ENCODE measurements at regions not wholly inside any gene's neighbourhood (a gene's known extent, or its start where the extent isn't known, plus 50 kb on each side); places are given as distances from the start of the nearest gene placed in this dataset.

DNA sequence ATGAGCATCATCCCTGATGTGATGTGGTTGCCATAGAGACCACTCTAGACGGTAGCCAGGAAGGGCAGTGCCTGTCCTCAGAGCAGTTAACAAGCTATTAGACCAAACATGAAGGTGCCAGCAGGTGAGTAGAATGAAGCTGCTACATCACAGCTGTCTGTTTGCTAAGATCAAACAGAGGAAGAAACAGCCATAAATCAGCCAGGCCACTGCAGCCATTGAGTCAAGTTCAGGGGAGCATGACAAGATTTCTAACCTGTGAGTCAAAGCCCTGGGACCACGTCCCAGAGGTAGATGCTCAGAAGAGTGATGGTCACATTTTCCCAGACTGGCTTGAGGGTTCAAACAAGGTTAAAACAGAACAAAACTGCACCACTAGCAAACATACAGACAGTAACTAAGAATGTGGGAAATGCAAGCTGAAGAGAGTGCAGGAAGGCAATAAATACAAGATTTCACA, 450.6 kb upstream of the DAB1 start:
- DNase-seq = no peak
- peaks cover 7% of the 10 kb centered on the region; the same call in 1 of the 2 replicates for H3K9me3 Mint-ChIP-seq

DNA sequence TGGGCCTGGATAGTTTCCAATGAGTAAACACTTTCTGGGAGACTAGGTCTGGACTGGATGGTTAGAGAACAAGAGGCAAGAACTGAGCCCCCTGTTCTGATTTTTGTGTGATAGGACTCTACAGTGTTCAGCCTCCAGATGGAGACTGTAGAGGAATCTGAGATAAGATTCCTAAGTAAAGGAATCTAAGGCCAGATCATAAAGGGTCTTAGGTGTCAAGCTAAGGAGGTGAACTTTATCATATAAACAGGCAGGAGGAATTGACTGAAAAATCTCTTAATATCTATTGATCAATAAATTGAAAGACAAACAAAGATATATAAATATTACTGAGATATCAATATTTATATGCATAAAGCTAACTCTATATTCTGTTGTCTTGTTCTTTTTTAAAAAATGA, 449.1 kb upstream of the DAB1 start:
- Mint-ChIP-seq H3K9me3 (peaks cover 12% of the 10 kb centered on the region; the same call in 1 of the 2 replicates), H3K4me1 (ENCODE audit: low read depth) (no peaks in the 10 kb centered on the region), H3K4me3 (no peak overlapping the region), H3K36me3 (ENCODE audit: low read depth) (no peaks in the 10 kb centered on the region), H3K27me3 (ENCODE audit: insufficient read depth) (no peaks in the 10 kb centered on the region; the same call in 1 of the 2 replicates), H3K27ac (no peak overlapping the region)
- TF ChIP-seq, protein P1, sequence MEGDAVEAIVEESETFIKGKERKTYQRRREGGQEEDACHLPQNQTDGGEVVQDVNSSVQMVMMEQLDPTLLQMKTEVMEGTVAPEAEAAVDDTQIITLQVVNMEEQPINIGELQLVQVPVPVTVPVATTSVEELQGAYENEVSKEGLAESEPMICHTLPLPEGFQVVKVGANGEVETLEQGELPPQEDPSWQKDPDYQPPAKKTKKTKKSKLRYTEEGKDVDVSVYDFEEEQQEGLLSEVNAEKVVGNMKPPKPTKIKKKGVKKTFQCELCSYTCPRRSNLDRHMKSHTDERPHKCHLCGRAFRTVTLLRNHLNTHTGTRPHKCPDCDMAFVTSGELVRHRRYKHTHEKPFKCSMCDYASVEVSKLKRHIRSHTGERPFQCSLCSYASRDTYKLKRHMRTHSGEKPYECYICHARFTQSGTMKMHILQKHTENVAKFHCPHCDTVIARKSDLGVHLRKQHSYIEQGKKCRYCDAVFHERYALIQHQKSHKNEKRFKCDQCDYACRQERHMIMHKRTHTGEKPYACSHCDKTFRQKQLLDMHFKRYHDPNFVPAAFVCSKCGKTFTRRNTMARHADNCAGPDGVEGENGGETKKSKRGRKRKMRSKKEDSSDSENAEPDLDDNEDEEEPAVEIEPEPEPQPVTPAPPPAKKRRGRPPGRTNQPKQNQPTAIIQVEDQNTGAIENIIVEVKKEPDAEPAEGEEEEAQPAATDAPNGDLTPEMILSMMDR (IDR thresholded peaks at IDR 0.05) = no peak
- DNase-seq = no peak

More for the DNA sequence above, 450.6 kb upstream of the DAB1 start:
- Mint-ChIP-seq H3K27me3 (ENCODE audit: insufficient read depth) (no peaks in the 10 kb centered on the region; the same call in 1 of the 2 replicates), H3K27ac (no peak overlapping the region), H3K4me1 (ENCODE audit: low read depth) (no peaks in the 10 kb centered on the region), H3K4me3 (no peak overlapping the region), H3K36me3 (ENCODE audit: low read depth) (no peaks in the 10 kb centered on the region)
- TF ChIP-seq, protein P1 (IDR thresholded peaks at IDR 0.05) = no peak

DNA sequence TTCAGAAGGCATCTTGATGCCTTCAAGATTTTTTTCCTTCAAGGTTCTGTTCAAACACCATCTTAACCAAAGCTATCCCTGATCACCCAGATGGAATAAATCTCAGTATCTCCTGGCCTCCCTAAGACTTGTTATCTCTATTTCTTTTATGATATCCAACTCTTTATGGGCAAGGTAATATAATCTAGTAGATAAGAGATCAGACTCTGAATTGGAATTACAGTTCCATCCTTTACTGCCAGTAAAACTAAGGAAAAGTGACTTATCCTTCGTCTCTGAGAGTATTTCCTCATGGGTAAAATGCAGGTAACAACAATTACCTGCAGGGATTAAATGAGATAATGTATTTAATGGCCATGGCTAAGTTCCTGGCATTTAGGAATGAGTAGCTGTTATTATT, 445.0 kb upstream of the DAB1 start:
- Mint-ChIP-seq H3K4me3 (no peak overlapping the region), H3K27ac (no peak overlapping the region), H3K36me3 (ENCODE audit: low read depth) (peaks cover 5% of the 10 kb centered on the region; the same call in 1 of the 2 replicates), H3K4me1 (ENCODE audit: low read depth) (no peaks in the 10 kb centered on the region), H3K9me3 (peaks cover 21% of the 10 kb centered on the region), H3K27me3 (ENCODE audit: insufficient read depth) (no peaks in the 10 kb centered on the region)
- TF ChIP-seq, protein P1 (IDR thresholded peaks at IDR 0.05) = no peak
- DNase-seq = no peak

DNA sequence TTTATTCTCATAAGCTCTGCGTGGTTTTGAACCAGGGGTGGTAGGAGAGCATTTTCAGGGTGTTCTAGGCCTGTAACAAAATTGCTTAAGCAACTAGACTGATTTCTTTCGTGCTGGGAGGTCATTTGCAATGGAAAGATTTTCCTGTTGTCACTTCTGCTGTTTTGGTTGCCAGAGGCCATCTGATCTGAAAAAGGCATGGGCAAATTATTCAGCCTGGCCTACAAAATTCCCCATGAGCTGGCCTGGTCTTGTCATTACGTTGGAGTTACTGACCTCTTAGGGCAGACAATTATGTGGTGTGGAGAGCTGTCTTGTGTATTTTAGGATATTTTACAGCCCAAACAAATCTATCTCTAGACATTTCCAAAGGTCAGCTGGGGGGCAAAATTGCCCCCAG, 444.4 kb upstream of the DAB1 start:
- Mint-ChIP-seq H3K4me1 (ENCODE audit: low read depth) (no peaks in the 10 kb centered on the region), H3K36me3 (ENCODE audit: low read depth) (peaks cover 5% of the 10 kb centered on the region; the same call in 1 of the 2 replicates), H3K4me3 (no peak overlapping the region), H3K27ac (no peak overlapping the region), H3K9me3 (peaks cover 24% of the 10 kb centered on the region), H3K27me3 (ENCODE audit: insufficient read depth) (no peaks in the 10 kb centered on the region)
- DNase-seq = no peak
- TF ChIP-seq, protein P1 (IDR thresholded peaks at IDR 0.05) = no peak

DNA sequence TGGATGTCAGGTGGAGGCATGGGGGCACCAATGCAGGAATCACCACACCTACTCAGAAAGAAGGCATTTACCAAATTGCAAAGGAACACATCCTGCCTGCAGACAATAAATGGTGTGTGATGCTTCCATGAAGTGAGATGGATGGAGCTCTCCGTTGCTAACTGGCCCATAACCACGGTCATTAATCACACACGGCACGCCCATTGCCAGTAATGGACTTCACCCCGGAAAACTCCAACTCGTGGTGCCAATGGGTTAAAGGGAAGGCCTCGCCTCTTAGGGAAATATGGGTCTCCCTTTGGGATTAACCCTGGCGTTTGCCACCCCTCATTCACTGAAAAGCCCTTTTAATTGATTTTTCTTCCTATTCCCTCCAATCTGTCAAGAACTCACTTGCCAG, 443.1 kb upstream of the DAB1 start:
- Mint-ChIP-seq H3K27ac (no peak overlapping the region), H3K9me3 (peaks cover 17% of the 10 kb centered on the region), H3K27me3 (ENCODE audit: insufficient read depth) (no peaks in the 10 kb centered on the region; the same call in 1 of the 2 replicates), H3K4me3 (no peak overlapping the region), H3K36me3 (ENCODE audit: low read depth) (peaks cover 5% of the 10 kb centered on the region; the same call in 1 of the 2 replicates), H3K4me1 (ENCODE audit: low read depth) (no peaks in the 10 kb centered on the region)
- DNase-seq = no peak
- TF ChIP-seq, protein P1 (IDR thresholded peaks at IDR 0.05) = no peak

All from HFFc6 (cell line).